GM23338 (cell line): ENCODE measurements at regions not wholly inside any gene's neighbourhood (a gene's known extent, or its start where the extent isn't known, plus 50 kb on each side); places are given as distances from the start of the nearest gene placed in this dataset.

ENCODE experiments used
- ATAC-seq: fragments of 200-7000 bp; cut with Tn5 transposase; 3 replicates; pipeline ENCODE4 v1.9.1; 2020
- DNase-seq: peaks from one replicate; pipeline ENCODE4 v3.0.0-alpha.2; 2015; ENCODE audit warnings: low spot score
- H2AFZ ChIP-seq: fragments of 200-600 bp; sonication (generic); 2 replicates; pipeline ENCODE4 v1.8.0; 2016; ENCODE audit warnings: antibody characterized with exemption, mild to moderate bottlenecking, moderate library complexity
- H3F3A ChIP-seq: fragments of 200-600 bp; sonication (generic); replicated peaks from 2 replicates; pipeline ENCODE4 v1.8.0; 2017; ENCODE audit warnings: antibody characterized with exemption, mixed run types, low read depth
- H3K27ac ChIP-seq: fragments of 200-600 bp; sonication (generic); 2 replicates; pipeline ENCODE4 v1.6.1; 2016; ENCODE audit warnings: low read depth
- H3K27me3 ChIP-seq: fragments of 200-600 bp; sonication (generic); 2 replicates; pipeline ENCODE4 v1.8.0; 2016; ENCODE audit warnings: mild to moderate bottlenecking, mixed run types, moderate library complexity; ENCODE audit not compliant: insufficient read depth
- H3K36me3 ChIP-seq: fragments of 200-600 bp; sonication (generic); 2 replicates; pipeline ENCODE4 v1.8.0; 2016; ENCODE audit warnings: mild to moderate bottlenecking; ENCODE audit not compliant: insufficient read depth
- H3K4me1 ChIP-seq: fragments of 200-600 bp; sonication (generic); 2 replicates; pipeline ENCODE4 v1.8.0; 2016; ENCODE audit warnings: mild to moderate bottlenecking, moderate library complexity; ENCODE audit not compliant: insufficient read depth
- H3K4me2 ChIP-seq: fragments of 200-600 bp; sonication (generic); 2 replicates; pipeline ENCODE4 v1.7.1; 2017; ENCODE audit warnings: mixed run types
- H3K4me3 ChIP-seq: fragments of 200-600 bp; sonication (generic); 2 replicates; pipeline ENCODE4 v1.6.1; 2016; ENCODE audit warnings: mixed run types
- H3K79me2 ChIP-seq: fragments of 200-600 bp; sonication (generic); replicated peaks from 2 replicates; pipeline ENCODE4 v1.8.0; 2017; ENCODE audit warnings: mild to moderate bottlenecking; ENCODE audit not compliant: insufficient read depth
- H3K9me2 ChIP-seq: fragments of 200-600 bp; sonication (generic); 2 replicates; pipeline ENCODE4 v1.8.0; 2017; ENCODE audit not compliant: insufficient read depth
- H4K20me1 ChIP-seq: fragments of 200-600 bp; sonication (generic); replicated peaks from 2 replicates; pipeline ENCODE4 v1.8.0; 2017; ENCODE audit warnings: mild to moderate bottlenecking; ENCODE audit not compliant: insufficient read depth
- H3K27ac Mint-ChIP-seq: 2 replicates; pipeline ENCODE4 v1.8.0; 2020; ENCODE audit warnings: inconsistent platforms, mild to moderate bottlenecking, moderate library complexity, mixed read lengths
- H3K27me3 Mint-ChIP-seq: 3 replicates; pipeline ENCODE4 v1.8.0; 2022; ENCODE audit warnings: low read depth, mild to moderate bottlenecking, moderate library complexity, mixed read lengths, inconsistent platforms; ENCODE audit not compliant: insufficient read depth, poor library complexity
- H3K36me3 Mint-ChIP-seq: 3 replicates; pipeline ENCODE4 v1.8.0; 2021; ENCODE audit warnings: low read depth, mild to moderate bottlenecking, inconsistent platforms, moderate library complexity, mixed read lengths
- H3K4me1 Mint-ChIP-seq: 3 replicates; pipeline ENCODE4 v1.8.0; 2020; ENCODE audit warnings: mild to moderate bottlenecking, inconsistent platforms, mixed read lengths
- H3K4me3 Mint-ChIP-seq: 3 replicates; pipeline ENCODE4 v1.8.0; 2021; ENCODE audit warnings: moderate library complexity, mild to moderate bottlenecking, inconsistent platforms, mixed read lengths
- H3K9me3 Mint-ChIP-seq: 3 replicates; pipeline ENCODE4 v1.8.0; 2020; ENCODE audit warnings: moderate library complexity, mild to moderate bottlenecking, inconsistent platforms, mixed read lengths
- EZH2 ChIP-seq: fragments of 200-600 bp; sonication (generic); IDR thresholded peaks from one replicate; pipeline ENCODE4 v1.8.0; 2017; ENCODE audit warnings: antibody characterized with exemption, mild to moderate bottlenecking, low read depth; ENCODE audit not compliant: unreplicated experiment
- POLR2AphosphoS5 ChIP-seq: IDR thresholded peaks from 2 replicates; pipeline ENCODE4 v1.6.1; 2016; ENCODE audit warnings: antibody characterized with exemption, low read depth
- STAT1 ChIP-seq: IDR thresholded peaks from one replicate; pipeline ENCODE4 v1.6.1; 2016; ENCODE audit warnings: antibody characterized with exemption; ENCODE audit not compliant: unreplicated experiment
- ZNF114 ChIP-seq: fragments of 250-450 bp; sonication (Bioruptor Pico); IDR thresholded peaks from 2 replicates; pipeline ENCODE4 v1.5.0; 2020; ENCODE audit warnings: mild to moderate bottlenecking, moderate library complexity
- TF ChIP-seq, protein P1 (sequence below): IDR thresholded peaks from 2 replicates; pipeline ENCODE4 v1.6.1; 2016; ENCODE audit warnings: antibody characterized with exemption
- TF ChIP-seq, protein P2 (sequence below): IDR thresholded peaks from one replicate; pipeline ENCODE4 v1.6.1; 2018; ENCODE audit warnings: antibody characterized with exemption; ENCODE audit not compliant: unreplicated experiment
- TF ChIP-seq, protein P3 (sequence below): fragments of 250-450 bp; sonication (Bioruptor Pico); IDR thresholded peaks from 2 replicates; pipeline ENCODE4 v1.5.0; 2020; ENCODE audit warnings: mild to moderate bottlenecking, moderate library complexity
- TF ChIP-seq, protein P4 (sequence below), 2 experiments: fragments of 200-600 bp in 1 of 2; sonication (generic) in 1 of 2; conservative IDR thresholded peaks; 2 replicates each; pipeline versions ENCODE4 v1.5.1 to v1.6.1; 2016 to 2017; ENCODE audit warnings: antibody characterized with exemption in 2 of 2, low read depth in 2 of 2, mild to moderate bottlenecking in 2 of 2, moderate library complexity in 1 of 2

DNA sequence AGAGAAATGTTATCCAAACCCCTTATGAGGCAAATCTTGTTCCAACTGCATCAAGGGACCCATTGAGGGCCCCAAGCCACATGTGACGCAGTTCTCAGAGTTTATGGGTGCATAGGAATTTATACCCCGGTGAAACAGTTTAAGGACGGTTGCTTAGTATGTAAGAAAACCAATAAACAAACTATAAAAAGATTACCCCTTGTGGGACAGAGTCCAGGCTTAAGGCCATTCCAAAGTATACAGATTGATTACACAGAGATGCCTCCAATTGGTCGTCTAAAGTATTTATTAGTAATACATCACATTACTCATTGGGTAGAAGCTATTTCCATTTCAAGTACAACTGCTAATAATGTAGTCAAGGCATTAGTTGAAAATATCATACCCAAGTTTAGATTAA lies 885.0 kb upstream of the MDGA2 start:
- no peaks in the 10 kb centered on the region for H4K20me1 ChIP-seq
- H3F3A ChIP-seq: no peaks in the 10 kb centered on the region
- DNase-seq (no peak), ATAC-seq (no peak)
- no peak overlapping the region for H3K4me3 ChIP-seq
- H3K4me3 Mint-ChIP-seq: no peak overlapping the region
- H3K4me1 ChIP-seq: peaks cover 28% of the 10 kb centered on the region
- H3K79me2 ChIP-seq: no peaks in the 10 kb centered on the region
- H3K27me3 Mint-ChIP-seq: peaks cover 5% of the 10 kb centered on the region
- no peaks in the 10 kb centered on the region; the same call in none of the 2 replicates for H3K9me2 ChIP-seq
- H3K36me3 ChIP-seq: peaks cover 8% of the 10 kb centered on the region; the same call in 1 of the 2 replicates
- no peaks in the 10 kb centered on the region for H3K27me3 ChIP-seq
- H3K4me1 Mint-ChIP-seq: peaks cover 37% of the 10 kb centered on the region
- TF ChIP-seq, protein P1, sequence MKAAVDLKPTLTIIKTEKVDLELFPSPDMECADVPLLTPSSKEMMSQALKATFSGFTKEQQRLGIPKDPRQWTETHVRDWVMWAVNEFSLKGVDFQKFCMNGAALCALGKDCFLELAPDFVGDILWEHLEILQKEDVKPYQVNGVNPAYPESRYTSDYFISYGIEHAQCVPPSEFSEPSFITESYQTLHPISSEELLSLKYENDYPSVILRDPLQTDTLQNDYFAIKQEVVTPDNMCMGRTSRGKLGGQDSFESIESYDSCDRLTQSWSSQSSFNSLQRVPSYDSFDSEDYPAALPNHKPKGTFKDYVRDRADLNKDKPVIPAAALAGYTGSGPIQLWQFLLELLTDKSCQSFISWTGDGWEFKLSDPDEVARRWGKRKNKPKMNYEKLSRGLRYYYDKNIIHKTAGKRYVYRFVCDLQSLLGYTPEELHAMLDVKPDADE: no peak
- no peak for TF ChIP-seq STAT1
- no peak for TF ChIP-seq POLR2AphosphoS5
- TF ChIP-seq EZH2: no peak
- TF ChIP-seq, protein P2, sequence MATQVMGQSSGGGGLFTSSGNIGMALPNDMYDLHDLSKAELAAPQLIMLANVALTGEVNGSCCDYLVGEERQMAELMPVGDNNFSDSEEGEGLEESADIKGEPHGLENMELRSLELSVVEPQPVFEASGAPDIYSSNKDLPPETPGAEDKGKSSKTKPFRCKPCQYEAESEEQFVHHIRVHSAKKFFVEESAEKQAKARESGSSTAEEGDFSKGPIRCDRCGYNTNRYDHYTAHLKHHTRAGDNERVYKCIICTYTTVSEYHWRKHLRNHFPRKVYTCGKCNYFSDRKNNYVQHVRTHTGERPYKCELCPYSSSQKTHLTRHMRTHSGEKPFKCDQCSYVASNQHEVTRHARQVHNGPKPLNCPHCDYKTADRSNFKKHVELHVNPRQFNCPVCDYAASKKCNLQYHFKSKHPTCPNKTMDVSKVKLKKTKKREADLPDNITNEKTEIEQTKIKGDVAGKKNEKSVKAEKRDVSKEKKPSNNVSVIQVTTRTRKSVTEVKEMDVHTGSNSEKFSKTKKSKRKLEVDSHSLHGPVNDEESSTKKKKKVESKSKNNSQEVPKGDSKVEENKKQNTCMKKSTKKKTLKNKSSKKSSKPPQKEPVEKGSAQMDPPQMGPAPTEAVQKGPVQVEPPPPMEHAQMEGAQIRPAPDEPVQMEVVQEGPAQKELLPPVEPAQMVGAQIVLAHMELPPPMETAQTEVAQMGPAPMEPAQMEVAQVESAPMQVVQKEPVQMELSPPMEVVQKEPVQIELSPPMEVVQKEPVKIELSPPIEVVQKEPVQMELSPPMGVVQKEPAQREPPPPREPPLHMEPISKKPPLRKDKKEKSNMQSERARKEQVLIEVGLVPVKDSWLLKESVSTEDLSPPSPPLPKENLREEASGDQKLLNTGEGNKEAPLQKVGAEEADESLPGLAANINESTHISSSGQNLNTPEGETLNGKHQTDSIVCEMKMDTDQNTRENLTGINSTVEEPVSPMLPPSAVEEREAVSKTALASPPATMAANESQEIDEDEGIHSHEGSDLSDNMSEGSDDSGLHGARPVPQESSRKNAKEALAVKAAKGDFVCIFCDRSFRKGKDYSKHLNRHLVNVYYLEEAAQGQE: no peak
- TF ChIP-seq, protein P3, sequence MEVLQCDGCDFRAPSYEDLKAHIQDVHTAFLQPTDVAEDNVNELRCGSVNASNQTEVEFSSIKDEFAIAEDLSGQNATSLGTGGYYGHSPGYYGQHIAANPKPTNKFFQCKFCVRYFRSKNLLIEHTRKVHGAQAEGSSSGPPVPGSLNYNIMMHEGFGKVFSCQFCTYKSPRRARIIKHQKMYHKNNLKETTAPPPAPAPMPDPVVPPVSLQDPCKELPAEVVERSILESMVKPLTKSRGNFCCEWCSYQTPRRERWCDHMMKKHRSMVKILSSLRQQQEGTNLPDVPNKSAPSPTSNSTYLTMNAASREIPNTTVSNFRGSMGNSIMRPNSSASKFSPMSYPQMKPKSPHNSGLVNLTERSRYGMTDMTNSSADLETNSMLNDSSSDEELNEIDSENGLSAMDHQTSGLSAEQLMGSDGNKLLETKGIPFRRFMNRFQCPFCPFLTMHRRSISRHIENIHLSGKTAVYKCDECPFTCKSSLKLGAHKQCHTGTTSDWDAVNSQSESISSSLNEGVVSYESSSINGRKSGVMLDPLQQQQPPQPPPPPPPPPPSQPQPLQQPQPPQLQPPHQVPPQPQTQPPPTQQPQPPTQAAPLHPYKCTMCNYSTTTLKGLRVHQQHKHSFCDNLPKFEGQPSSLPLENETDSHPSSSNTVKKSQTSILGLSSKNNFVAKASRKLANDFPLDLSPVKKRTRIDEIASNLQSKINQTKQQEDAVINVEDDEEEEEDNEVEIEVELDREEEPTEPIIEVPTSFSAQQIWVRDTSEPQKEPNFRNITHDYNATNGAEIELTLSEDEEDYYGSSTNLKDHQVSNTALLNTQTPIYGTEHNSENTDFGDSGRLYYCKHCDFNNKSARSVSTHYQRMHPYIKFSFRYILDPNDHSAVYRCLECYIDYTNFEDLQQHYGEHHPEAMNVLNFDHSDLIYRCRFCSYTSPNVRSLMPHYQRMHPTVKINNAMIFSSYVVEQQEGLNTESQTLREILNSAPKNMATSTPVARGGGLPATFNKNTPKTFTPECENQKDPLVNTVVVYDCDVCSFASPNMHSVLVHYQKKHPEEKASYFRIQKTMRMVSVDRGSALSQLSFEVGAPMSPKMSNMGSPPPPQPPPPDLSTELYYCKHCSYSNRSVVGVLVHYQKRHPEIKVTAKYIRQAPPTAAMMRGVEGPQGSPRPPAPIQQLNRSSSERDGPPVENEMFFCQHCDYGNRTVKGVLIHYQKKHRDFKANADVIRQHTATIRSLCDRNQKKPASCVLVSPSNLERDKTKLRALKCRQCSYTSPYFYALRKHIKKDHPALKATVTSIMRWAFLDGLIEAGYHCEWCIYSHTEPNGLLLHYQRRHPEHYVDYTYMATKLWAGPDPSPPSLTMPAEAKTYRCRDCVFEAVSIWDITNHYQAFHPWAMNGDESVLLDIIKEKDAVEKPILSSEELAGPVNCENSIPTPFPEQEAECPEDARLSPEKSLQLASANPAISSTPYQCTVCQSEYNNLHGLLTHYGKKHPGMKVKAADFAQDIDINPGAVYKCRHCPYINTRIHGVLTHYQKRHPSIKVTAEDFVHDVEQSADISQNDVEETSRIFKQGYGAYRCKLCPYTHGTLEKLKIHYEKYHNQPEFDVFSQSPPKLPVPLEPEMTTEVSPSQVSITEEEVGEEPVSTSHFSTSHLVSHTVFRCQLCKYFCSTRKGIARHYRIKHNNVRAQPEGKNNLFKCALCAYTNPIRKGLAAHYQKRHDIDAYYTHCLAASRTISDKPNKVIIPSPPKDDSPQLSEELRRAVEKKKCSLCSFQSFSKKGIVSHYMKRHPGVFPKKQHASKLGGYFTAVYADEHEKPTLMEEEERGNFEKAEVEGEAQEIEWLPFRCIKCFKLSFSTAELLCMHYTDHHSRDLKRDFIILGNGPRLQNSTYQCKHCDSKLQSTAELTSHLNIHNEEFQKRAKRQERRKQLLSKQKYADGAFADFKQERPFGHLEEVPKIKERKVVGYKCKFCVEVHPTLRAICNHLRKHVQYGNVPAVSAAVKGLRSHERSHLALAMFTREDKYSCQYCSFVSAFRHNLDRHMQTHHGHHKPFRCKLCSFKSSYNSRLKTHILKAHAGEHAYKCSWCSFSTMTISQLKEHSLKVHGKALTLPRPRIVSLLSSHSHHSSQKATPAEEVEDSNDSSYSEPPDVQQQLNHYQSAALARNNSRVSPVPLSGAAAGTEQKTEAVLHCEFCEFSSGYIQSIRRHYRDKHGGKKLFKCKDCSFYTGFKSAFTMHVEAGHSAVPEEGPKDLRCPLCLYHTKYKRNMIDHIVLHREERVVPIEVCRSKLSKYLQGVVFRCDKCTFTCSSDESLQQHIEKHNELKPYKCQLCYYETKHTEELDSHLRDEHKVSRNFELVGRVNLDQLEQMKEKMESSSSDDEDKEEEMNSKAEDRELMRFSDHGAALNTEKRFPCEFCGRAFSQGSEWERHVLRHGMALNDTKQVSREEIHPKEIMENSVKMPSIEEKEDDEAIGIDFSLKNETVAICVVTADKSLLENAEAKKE (CRISPR knock-in tag): no peak
- TF ChIP-seq, protein P4, sequence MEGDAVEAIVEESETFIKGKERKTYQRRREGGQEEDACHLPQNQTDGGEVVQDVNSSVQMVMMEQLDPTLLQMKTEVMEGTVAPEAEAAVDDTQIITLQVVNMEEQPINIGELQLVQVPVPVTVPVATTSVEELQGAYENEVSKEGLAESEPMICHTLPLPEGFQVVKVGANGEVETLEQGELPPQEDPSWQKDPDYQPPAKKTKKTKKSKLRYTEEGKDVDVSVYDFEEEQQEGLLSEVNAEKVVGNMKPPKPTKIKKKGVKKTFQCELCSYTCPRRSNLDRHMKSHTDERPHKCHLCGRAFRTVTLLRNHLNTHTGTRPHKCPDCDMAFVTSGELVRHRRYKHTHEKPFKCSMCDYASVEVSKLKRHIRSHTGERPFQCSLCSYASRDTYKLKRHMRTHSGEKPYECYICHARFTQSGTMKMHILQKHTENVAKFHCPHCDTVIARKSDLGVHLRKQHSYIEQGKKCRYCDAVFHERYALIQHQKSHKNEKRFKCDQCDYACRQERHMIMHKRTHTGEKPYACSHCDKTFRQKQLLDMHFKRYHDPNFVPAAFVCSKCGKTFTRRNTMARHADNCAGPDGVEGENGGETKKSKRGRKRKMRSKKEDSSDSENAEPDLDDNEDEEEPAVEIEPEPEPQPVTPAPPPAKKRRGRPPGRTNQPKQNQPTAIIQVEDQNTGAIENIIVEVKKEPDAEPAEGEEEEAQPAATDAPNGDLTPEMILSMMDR (conservative IDR thresholded peaks at IDR 0.05; ENCODE audit: low read depth in 2 of 2): no peak
- TF ChIP-seq ZNF114 (CRISPR knock-in tag): no peak
- H3K27ac Mint-ChIP-seq: no peak overlapping the region
- peaks cover 38% of the 10 kb centered on the region for H3K36me3 Mint-ChIP-seq
- H3K4me2 ChIP-seq: peak overlapping the region; percentile 64; the same call in 1 of the 2 replicates
- no peak overlapping the region for H2AFZ ChIP-seq
- no peak overlapping the region for H3K27ac ChIP-seq
- peaks cover 34% of the 10 kb centered on the region for H3K9me3 Mint-ChIP-seq
